ENCODE measurements at regions not wholly inside any gene's neighbourhood (a gene's known extent, or its start where the extent isn't known, plus 50 kb on each side); places are given as distances from the start of the nearest gene placed in this dataset.
A peak's percentile ranks its signal among the peaks of the same experiment; 100 is the strongest.
"Not testable (repeated sequence)": the region's sequence is repeated elsewhere in the genome, so short reads cannot be mapped to it uniquely, and the experiment has no call there.

DNA sequence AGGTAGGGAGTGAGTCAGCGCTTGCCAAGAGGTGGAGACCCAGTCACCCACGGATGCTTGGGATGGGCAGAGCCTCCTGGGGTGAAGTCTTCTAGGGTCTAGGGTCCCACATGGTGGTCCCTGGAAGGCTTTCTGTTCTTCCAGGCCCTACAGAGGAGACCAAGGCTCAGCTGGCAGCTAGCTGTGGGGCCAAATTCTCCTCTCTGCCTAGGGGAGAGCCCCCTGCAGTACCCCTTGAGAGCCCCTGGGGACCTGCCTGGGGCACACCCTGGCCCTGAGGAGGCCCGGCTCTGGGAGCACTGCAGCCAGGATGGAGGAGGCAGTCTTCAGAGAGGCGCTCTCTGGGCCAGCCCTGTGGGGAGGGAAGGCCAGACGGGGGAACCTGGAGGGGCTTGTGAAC lies 128.6 kb upstream of the SMURF2 start:
- H3K4me3 Mint-ChIP-seq; H3K9me3 Mint-ChIP-seq; DNase-seq; ATAC-seq (replicated peaks); H3K27me3 Mint-ChIP-seq; H3K27ac Mint-ChIP-seq; H3K4me1 Mint-ChIP-seq: not testable (repeated sequence)
- H3K36me3 Mint-ChIP-seq: peaks cover 28 to 31% of the 10 kb centered on the region in 2 donors

DNA sequence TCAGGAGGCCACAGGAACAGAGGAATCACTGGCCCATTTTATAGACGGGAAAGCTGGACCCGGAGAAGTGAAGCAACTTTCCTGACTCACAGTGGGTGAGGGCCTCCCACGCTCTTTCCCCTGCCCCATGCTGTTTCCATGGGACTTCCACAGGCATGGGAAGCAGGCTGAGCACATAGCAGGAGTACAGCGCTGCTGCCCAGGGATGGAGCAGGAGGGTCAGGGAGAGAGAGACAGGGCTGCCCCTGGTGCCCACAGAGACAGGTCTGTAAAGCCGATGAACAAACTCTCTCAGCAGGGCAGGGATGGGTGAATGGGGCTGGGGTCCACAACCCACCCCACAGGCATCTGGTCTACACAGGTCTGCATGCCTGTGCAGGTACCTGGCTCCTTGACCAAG lies 128.1 kb upstream of the SMURF2 start:
- peaks cover 28 to 30% of the 10 kb centered on the region in 2 donors for H3K36me3 Mint-ChIP-seq
- not testable (repeated sequence) for H3K9me3 Mint-ChIP-seq; H3K4me3 Mint-ChIP-seq; DNase-seq; H3K4me1 Mint-ChIP-seq; H3K27ac Mint-ChIP-seq; H3K27me3 Mint-ChIP-seq; ATAC-seq (replicated peaks)

DNA sequence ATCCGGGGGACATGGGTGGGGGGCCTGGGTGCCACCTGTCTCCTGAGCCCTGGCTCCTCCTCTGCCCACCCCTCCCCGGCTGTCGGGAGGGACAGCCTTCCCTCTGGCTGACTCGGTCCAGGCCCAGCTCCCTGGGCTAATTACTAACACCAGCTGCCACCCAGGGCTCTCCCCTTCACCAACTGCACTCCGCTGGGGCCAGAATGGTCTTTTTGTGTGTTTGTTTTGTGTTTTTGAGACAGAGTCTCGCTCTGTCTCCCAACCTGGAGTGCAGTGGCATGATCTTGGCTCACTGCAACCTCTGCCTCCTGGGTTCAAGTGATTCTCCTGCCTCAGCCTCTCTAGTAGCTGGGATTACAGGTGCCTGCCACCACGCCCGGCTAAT lies 126.9 kb upstream of the SMURF2 start:
- Mint-ChIP-seq H3K4me1 (peaks cover 5 to 14% of the 10 kb centered on the region in 2 donors), H3K27ac (peak overlapping the region; percentile 37), H3K36me3 (peaks cover 26 to 30% of the 10 kb centered on the region in 2 donors)
- H3K27me3 Mint-ChIP-seq; H3K9me3 Mint-ChIP-seq; DNase-seq; ATAC-seq (replicated peaks); H3K4me3 Mint-ChIP-seq: not testable (repeated sequence)

DNA sequence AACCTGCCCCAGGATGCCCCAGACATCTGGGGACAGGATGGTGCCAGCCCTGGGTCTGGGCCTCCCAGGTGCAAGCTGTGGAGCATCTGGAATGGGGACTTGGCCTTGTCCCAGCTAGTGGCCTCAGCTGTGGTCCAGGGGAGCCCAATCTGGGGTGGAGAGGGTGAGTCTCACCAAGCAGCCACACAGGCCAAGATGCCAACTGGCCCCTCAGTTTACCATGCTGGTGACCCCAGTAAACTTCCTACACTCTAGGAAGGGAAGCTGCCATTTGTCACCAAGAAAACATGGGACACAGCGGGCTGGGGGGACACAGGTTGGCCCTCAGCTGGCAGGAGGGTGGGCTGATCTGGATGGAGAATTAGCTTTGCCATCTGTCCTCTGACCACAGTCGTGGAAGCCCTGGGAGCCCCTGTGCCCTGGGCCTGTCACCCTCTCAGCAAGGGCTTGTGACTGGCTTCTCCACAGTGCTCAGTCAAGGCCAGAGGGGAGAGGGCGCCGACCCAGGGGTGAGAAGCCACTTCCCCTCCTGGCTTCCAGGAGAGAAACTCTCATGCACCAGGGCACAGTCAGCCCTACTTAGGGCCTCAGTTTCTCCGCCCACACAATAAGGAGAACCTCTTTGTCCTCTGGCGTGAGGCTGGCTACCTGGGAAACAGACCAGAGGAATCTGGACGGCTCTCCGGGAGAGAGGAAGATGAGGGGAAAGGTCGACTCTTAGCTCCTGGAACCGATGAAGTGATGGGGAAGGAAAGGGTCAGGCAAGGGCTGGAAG lies 126.4 kb upstream of the SMURF2 start:
- peak overlapping the region; percentile 37 for H3K27ac Mint-ChIP-seq

DNA sequence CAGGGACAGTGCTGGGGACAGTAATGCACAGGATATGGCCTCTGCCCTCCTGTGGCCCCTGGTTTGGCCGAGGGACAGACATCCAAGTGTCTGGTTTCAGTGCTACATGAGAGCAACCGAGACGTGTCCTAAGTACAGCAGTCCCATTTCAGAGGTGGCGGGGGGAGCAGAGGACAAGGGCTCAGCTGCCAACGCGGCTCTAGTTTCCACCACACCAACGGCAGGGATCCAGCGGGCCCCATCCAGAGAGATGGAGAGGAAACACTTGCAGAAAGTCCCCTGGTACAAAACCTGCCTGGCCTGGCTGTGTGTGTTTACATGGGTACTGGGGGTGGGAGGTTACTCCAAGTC lies 125.8 kb upstream of the SMURF2 start:
- Mint-ChIP-seq H3K9me3 (no peaks in the 10 kb centered on the region), H3K4me3 (no peak overlapping the region), H3K4me1 (peaks cover 7 to 16% of the 10 kb centered on the region in 2 donors), H3K27ac (no peak overlapping the region), H3K27me3 (no peaks in the 10 kb centered on the region), H3K36me3 (peaks cover 29 to 37% of the 10 kb centered on the region in 2 donors)
- no peak for DNase-seq
- ATAC-seq (replicated peaks): no peak

More for the DNA sequence above, 126.4 kb upstream of the SMURF2 start:
- Mint-ChIP-seq H3K4me3 (no peak overlapping the region), H3K9me3 (no peaks in the 10 kb centered on the region), H3K4me1 (peaks cover 5 to 14% of the 10 kb centered on the region in 2 donors), H3K27me3 (no peaks in the 10 kb centered on the region), H3K36me3 (peaks cover 27 to 33% of the 10 kb centered on the region in 2 donors)
- no peak for DNase-seq
- ATAC-seq (replicated peaks): no peak

DNA sequence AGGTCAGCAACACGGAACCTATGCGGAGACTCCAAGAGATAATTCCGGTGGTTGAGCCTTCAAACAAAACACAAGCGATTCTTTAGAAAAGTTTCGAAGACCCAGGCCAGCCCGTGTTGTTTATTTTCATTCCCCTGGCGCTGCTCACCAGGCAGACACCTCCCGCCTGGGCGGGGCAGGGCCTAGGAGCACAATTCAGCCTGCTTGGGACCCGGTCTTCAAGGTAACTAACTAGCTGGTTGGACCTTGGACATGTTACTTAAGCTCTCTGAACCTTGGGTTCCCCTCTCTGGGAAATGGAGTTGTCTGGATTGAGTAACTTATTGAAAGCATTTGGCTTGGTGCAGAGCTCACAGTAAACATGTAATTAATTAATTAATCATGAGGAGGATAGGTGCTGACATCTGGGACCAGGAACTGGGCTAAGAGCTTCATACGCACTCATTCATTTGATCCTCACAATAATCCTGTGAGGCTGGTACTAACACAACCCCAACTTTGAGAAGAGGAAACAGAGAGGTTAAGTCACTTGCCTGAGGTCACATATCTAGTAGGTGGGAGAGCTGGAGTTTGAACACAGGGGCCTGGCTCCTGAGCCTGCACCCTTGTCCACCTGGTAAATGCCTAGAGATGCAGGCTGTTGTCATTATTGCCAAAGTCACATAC lies 125.3 kb upstream of the SMURF2 start:
- Mint-ChIP-seq H3K36me3 (peaks cover 26 to 37% of the 10 kb centered on the region in 2 donors), H3K4me3 (no peak overlapping the region), H3K27ac (no peak overlapping the region), H3K4me1 (peaks cover 5 to 19% of the 10 kb centered on the region in 2 donors), H3K27me3 (no peaks in the 10 kb centered on the region), H3K9me3 (no peaks in the 10 kb centered on the region)
- no peak for DNase-seq
- no peak for ATAC-seq (replicated peaks)

DNA sequence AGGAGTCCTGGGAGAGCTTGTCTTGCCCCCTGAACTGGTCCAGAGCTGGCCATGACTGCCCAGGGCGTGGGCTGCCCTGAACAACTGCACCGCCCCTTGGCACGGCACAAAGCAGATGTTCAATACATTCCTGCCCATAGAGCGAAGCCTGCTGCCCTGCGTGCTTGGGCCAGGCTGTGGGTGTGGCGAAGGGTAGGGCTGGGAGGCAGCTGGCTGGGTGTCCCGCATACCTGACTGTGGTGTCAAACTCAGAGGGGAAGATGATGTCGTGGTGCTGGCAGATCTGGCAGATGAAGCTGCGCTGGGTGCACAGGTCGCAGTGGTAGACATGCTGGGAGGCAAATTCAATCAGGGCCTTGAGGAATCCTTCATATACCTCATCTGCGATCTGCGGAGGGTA lies 124.2 kb upstream of the SMURF2 start:
- Mint-ChIP-seq H3K27me3 (no peaks in the 10 kb centered on the region), H3K36me3 (peaks cover 23 to 31% of the 10 kb centered on the region in 2 donors), H3K27ac (no peak overlapping the region), H3K9me3 (no peaks in the 10 kb centered on the region), H3K4me3 (no peak overlapping the region), H3K4me1 (peaks cover 11 to 24% of the 10 kb centered on the region in 2 donors)
- DNase-seq (no peak), ATAC-seq (replicated peaks) (no peak)

DNA sequence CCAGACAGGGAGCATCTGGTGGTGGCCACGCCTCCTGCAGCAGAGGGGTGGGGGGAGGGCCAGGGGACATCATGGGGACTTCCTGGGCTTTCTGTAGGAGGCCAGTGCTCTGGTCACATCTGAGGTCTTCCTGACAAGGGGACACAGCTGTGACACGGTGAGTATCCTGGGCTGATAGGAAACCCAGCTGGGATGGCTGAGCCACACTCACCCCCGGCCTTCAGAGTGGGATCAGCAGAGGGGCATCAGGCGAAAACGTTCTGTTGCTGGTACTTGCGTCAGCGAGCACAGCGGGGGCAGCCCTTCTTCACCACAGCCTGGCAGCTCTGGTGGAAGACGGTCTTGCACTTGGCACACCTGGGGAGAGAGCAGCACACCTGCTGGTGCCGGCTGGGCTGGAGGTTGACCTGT lies 122.9 kb upstream of the SMURF2 start:
- Mint-ChIP-seq H3K4me1 (peaks cover 14 to 37% of the 10 kb centered on the region in 2 donors), H3K4me3 (no peak overlapping the region), H3K27ac (no peak overlapping the region), H3K9me3 (no peaks in the 10 kb centered on the region), H3K36me3 (peaks cover 23 to 28% of the 10 kb centered on the region in 2 donors), H3K27me3 (no peaks in the 10 kb centered on the region)
- ATAC-seq (replicated peaks) (no peak), DNase-seq (no peak)

DNA sequence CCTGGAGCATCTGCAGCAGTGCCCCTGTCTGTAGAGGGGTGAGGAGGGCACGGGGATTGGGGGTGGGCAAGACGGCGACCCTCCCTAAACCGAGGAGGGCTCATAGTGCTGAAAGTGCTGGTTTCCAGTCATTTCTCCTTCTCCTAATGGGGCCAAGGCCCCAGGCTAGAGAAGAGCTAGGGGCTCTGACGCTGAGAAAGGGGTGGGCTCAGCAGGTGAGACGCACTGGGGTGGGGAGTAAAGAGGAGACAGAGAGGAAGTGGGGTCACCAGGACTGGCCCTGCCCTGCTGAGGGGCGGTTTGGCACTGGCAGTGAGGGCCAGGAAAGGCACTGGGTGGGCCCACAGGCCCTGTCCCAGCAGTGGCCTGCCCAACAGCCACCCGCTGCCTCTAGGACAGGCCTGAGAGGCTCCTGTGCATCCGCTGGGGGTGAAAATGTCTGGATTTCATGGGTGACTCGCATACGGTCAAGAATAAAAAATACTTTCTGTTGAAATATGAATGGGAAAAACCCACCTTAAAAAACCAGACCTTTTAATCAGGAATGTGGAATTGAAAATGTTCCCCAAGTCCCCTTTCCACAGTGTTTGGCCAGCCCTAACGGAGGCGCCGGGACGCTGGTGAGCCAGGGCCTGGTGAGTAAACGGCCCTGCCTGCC lies 122.4 kb upstream of the SMURF2 start:
- Mint-ChIP-seq H3K4me3 (no peak overlapping the region), H3K4me1 (peaks cover 14 to 42% of the 10 kb centered on the region in 2 donors), H3K36me3 (peaks cover 23 to 28% of the 10 kb centered on the region in 2 donors), H3K9me3 (no peaks in the 10 kb centered on the region), H3K27ac (no peak overlapping the region), H3K27me3 (no peaks in the 10 kb centered on the region)
- ATAC-seq (replicated peaks) (no peak), DNase-seq (no peak)

DNA sequence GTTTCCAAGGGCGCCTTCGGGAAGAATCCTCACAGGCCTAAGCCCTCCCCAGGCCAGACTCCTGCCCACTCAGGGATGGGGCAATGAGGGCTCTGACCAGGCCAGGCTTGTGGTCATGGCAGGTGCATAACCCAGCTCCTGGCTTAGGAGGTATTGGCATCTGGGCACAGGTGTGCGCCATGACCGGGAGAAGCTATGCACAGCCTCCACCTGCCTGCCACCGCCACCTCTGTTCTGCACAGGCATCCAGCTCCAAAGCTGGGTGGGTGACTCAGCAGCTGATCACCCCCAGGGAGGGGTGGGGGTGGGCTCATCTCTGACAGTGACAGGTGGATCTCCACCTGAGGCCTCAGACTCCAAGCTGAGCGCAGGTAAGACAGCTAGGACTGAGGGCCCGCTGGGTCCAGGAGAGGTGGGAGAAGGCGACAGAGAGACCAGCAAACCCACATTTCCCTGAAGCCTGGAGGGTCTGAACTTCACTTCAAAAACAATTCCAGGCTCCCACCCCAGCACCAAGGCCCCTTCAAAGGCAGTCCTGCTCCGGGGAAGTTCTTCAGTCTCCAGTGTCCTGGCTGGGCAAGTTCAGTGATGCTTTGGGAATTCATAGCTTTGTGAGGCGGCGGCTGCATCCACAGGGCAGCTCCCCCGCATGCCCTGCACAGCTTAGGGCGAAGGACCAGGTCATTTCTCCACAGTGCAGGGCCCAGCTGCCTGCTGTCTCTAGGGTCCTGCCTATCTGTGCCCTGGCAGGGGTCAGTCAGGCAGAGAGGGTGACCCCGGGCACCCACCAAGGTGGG lies 121.6 kb upstream of the SMURF2 start:
- Mint-ChIP-seq H3K27ac (no peak overlapping the region), H3K9me3 (no peaks in the 10 kb centered on the region), H3K4me3 (no peak overlapping the region), H3K4me1 (peaks cover 14 to 42% of the 10 kb centered on the region in 2 donors), H3K36me3 (peaks cover 23 to 28% of the 10 kb centered on the region in 2 donors), H3K27me3 (peaks cover 3 to 4% of the 10 kb centered on the region in 2 donors)
- ATAC-seq (replicated peaks) (no peak), DNase-seq (no peak)

DNA sequence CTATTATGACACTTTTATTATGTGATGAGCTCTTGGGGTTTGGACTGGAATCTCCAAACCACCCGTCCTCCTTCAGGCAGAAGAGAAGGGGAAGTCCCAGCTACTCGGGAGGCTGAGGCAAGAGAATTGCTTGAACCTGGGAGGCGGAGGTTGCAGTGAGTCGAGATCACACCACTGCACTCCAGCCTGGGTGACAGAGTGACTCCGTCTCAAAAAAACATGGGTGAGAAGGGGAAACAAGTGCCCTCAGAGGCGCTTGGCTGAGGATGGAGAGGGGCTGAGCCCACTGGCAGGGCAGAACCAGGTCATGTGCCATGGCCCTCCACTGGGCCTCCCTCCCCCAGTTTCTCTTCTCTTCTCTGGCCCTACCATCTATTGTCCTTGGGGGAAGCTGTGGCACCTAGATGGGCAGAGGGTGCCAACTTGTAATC lies 120.9 kb upstream of the SMURF2 start:
- no peak for ATAC-seq (replicated peaks)
- DNase-seq: no peak
- Mint-ChIP-seq H3K4me3 (no peak overlapping the region), H3K9me3 (no peaks in the 10 kb centered on the region), H3K27ac (no peak overlapping the region), H3K36me3 (peaks cover 23 to 28% of the 10 kb centered on the region in 2 donors), H3K27me3 (peaks cover 3 to 8% of the 10 kb centered on the region in 2 donors), H3K4me1 (peaks cover 15 to 46% of the 10 kb centered on the region in 2 donors)

DNA sequence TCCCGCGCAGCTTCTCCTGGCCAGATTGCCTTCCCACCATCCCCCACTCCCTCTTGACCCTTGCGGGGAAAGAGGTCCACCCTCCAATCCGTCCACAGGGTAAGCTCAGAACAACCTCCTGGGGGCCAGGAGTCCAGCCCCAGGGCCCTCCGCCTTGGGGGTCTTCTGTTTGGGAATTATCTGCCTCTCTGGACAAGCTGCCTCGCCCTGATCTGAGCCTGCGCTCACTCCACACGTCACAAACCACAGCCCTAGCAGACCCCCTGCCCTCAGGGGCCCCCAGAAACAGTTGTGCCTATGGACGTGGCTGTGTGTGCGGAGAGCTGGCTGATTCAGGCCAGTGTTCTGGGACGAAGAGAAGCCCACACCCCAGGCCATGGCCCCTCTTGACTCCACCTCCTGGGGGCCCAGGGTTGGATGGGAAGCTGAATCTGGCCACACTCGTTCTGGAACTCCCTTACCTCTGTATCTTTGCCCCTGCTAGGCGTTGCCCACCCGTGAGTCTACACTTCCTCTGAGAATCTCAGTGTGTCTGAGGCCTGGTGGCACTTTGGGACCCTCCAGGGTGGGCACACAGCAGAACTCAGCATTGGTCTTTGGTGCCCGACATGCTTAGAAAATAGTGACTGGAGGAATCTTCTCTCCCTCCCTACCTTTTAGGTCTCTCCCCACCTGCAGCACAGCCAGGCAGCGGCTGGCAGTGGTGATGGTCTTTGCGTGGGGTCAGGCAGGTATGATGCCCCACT lies 119.9 kb upstream of the SMURF2 start:
- H3K4me1 Mint-ChIP-seq: peaks cover 25 to 56% of the 10 kb centered on the region in 2 donors
- H3K9me3 Mint-ChIP-seq: no peaks in the 10 kb centered on the region
- peaks cover 23 to 29% of the 10 kb centered on the region in 2 donors for H3K36me3 Mint-ChIP-seq
- peaks cover 6 to 12% of the 10 kb centered on the region in 2 donors for H3K27me3 Mint-ChIP-seq
- ATAC-seq (replicated peaks) (no peak), DNase-seq (no peak)
- no peak overlapping the region for H3K27ac Mint-ChIP-seq
- H3K4me3 Mint-ChIP-seq: peak overlapping the region; percentile 71 to 79

DNA sequence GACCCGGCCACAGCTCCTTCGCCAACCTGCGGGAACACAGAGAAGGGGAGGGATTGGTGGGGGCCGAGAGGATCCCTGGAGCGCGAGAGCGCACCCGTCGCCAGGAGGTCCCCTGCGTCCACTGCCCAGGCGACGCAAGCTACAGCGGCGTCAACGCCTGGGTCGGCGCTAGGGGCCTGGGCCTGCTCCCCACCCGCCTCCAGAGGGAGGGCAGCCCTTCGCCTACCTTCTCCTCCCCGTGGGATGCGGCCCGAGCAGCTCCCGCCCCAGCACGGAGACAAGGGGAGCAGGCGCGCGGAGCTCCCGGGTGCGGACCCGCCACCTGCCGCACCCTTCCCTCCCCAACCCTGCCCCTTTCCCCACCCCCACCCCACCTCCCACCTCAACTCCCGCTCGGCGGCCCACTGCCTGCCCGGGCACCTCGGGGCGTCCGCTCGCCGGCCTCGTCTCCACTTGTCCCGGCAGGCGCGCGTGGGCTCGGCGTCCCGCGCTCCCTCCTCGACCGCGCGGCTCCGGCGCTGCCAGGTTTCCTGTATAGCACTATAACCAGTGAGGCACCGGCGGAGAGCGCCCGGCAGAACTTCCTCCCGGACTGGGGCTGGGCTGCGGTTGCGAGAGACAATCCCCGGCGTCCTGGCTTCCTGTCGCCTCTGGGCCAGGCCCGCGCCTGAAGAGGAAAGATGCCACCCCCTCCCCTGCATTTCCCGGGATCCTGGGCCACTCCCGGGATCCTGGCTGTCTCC lies 119.1 kb upstream of the SMURF2 start:
- DNase-seq: no peak
- ATAC-seq (replicated peaks): peak in 1 of 2 donors; percentile 26
- H3K4me1 Mint-ChIP-seq: peaks cover 29 to 63% of the 10 kb centered on the region in 2 donors

More for the DNA sequence above, 119.1 kb upstream of the SMURF2 start:
- Mint-ChIP-seq H3K27ac (peak overlapping the region; percentile 25), H3K36me3 (peaks cover 20 to 26% of the 10 kb centered on the region in 2 donors), H3K4me3 (peak overlapping the region; percentile 71 to 79), H3K9me3 (no peaks in the 10 kb centered on the region), H3K27me3 (peaks cover 6 to 12% of the 10 kb centered on the region in 2 donors)

Data from stimulated activated naive B cell treated with anti-CD40 and anti-IgM and Interleukin-4, amounts not matched to agents 10 μg/mL and 1 μg/mL and 100 μg/mL, for 72 hours (primary cell).